ENCODE measurements at regions not wholly inside any gene's neighbourhood (a gene's known extent, or its start where the extent isn't known, plus 50 kb on each side); places are given as distances from the start of the nearest gene placed in this dataset.

DNA sequence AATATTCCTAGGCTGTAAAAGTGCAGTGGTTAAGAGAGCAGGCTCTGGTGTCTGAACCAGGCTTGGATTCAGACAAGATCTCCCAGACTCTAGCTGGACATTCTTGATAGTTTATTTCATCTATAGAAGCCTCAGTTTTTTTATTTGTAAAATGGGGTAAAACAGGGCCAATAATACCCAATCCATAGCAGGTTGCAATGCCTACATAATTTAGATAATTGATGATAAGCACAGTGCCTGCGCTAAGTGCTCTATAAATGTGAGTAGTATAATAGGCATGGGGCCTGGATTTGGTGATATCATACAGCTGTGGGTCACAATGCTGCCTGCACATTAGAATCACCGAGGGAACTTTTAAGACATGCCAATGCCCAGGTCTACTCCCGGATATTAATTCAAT, 603.5 kb downstream of the ISL1 start:
- Histone ChIP-seq H3K27ac (ENCODE audit: insufficient read depth, low read length, poor library complexity, severe bottlenecking) (no peak overlapping the region), H3K4me1 (ENCODE audit: control insufficient read depth, insufficient read depth, low read length, poor library complexity, severe bottlenecking) (no peaks in the 10 kb centered on the region), H3K36me3 (ENCODE audit: control insufficient read depth, insufficient read depth, low read length) (no peaks in the 10 kb centered on the region), H3K4me3 (ENCODE audit: low read depth, low read length) (no peak overlapping the region), H3K27me3 (ENCODE audit: control insufficient read depth, insufficient read depth, low read length) (no peaks in the 10 kb centered on the region), H3K9me3 (ENCODE audit: control insufficient read depth in 2 of 2, low read length in 2 of 2) (no peaks in the 10 kb centered on the region)
- Mint-ChIP-seq H3K4me3 (no peak overlapping the region), H3K36me3 (no peaks in the 10 kb centered on the region), H3K4me1 (no peaks in the 10 kb centered on the region), H3K27ac (no peak overlapping the region), H3K27me3 (peaks cover 4% of the 10 kb centered on the region), H3K9me3 (peaks cover 0 to 23% (median 3%) of the 10 kb centered on the region in 7 donors)
- DNase-seq: no peak
- no peak for ATAC-seq (ENCODE audit: low read depth in 2 of 2)

DNA sequence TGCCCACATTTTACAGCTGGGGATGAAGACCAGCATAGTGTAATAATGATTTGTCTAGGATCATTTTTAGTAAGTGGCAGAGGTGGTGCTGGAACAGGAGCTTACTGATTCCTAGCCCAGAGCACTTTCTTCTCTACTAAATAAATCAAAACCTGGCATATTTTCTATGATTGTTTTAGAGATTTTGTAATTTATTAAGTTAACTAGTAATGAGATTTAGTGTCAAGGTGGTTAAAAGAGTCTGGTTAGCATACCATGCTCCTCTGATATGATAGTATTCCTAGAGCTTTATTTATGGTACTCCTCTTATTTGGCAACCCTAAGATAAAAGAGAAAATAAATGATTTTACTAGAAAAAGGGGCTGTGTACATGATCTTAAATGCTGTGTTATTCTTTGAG, 604.0 kb downstream of the ISL1 start:
- Mint-ChIP-seq H3K27ac (no peak overlapping the region), H3K4me1 (no peaks in the 10 kb centered on the region), H3K36me3 (no peaks in the 10 kb centered on the region), H3K27me3 (peaks cover under 1% of the 10 kb centered on the region), H3K9me3 (peaks cover 0 to 23% (median 3%) of the 10 kb centered on the region in 7 donors), H3K4me3 (no peak overlapping the region)
- Histone ChIP-seq H3K4me3 (ENCODE audit: low read depth, low read length) (no peak overlapping the region), H3K27me3 (ENCODE audit: control insufficient read depth, insufficient read depth, low read length) (no peaks in the 10 kb centered on the region), H3K9me3 (ENCODE audit: control insufficient read depth in 2 of 2, low read length in 2 of 2) (no peaks in the 10 kb centered on the region), H3K27ac (ENCODE audit: insufficient read depth, low read length, poor library complexity, severe bottlenecking) (no peak overlapping the region), H3K4me1 (ENCODE audit: control insufficient read depth, insufficient read depth, low read length, poor library complexity, severe bottlenecking) (no peaks in the 10 kb centered on the region), H3K36me3 (ENCODE audit: control insufficient read depth, insufficient read depth, low read length) (no peaks in the 10 kb centered on the region)
- DNase-seq: no peak
- ATAC-seq (ENCODE audit: low read depth in 2 of 2): no peak

DNA sequence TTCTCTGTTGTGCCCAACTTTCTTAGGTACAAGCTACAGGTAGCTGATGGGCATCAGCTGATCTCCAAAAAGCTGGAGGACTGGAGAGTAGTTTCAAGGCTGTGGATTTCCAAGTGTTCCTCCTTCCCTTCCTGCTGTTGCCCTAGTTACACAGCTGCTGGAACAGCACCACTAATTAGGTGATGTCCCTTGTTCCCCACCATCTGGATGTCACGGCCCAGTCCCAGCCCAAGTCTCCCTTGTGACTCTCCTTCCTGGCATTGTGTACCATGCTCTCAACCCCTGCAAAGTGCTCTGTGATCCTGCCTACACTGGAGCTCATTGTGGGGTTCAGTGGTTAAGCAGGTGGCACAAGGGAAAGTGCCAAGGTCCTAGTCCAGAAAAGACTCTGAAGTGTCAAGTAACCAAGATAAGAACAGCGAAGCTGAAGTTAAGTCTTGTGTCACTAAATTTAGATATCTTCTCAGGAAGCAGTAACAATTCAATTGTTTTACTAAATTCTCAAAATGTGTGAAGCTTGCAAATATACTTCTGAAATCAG, 604.5 kb downstream of the ISL1 start:
- no peaks in the 10 kb centered on the region for H3K27me3 Mint-ChIP-seq
- no peak overlapping the region for H3K27ac Mint-ChIP-seq
- DNase-seq: no peak
- ATAC-seq (ENCODE audit: low read depth in 2 of 2): no peak
- Histone ChIP-seq H3K4me3 (ENCODE audit: low read depth, low read length) (no peak overlapping the region), H3K27ac (ENCODE audit: insufficient read depth, low read length, poor library complexity, severe bottlenecking) (no peak overlapping the region), H3K36me3 (ENCODE audit: control insufficient read depth, insufficient read depth, low read length) (no peaks in the 10 kb centered on the region), H3K9me3 (ENCODE audit: control insufficient read depth in 2 of 2, low read length in 2 of 2) (no peaks in the 10 kb centered on the region), H3K27me3 (ENCODE audit: control insufficient read depth, insufficient read depth, low read length) (no peaks in the 10 kb centered on the region), H3K4me1 (ENCODE audit: control insufficient read depth, insufficient read depth, low read length, poor library complexity, severe bottlenecking) (no peaks in the 10 kb centered on the region)
- no peak overlapping the region for H3K4me3 Mint-ChIP-seq
- H3K9me3 Mint-ChIP-seq: peaks cover 1 to 25% (median 3%) of the 10 kb centered on the region in 7 donors
- no peaks in the 10 kb centered on the region for H3K4me1 Mint-ChIP-seq
- no peaks in the 10 kb centered on the region for H3K36me3 Mint-ChIP-seq

DNA sequence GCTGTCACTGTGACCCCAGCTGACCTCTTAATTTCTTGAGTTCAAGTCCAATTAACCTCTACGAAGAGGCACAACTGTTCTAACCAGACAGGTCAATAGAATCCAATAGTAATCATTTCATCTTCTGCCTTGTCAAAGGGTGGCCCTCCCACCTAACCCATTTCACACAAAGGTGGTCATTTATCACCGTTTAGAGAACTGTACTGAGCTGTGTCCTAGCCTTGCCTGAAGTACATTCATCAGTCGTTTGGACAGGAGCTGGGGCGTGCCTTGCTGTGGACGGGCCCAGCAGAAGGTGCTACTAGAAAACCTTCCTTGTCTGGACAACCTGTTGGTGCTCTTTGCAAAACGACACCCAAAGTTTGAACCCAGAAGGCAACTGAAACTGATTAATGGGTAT, 605.4 kb downstream of the ISL1 start:
- no peak overlapping the region for H3K4me3 ChIP-seq (ENCODE audit: low read depth, low read length)
- Mint-ChIP-seq H3K36me3 (no peaks in the 10 kb centered on the region), H3K4me1 (no peaks in the 10 kb centered on the region), H3K27me3 (no peaks in the 10 kb centered on the region), H3K9me3 (peaks cover 1 to 26% (median 4%) of the 10 kb centered on the region in 7 donors), H3K4me3 (no peak overlapping the region), H3K27ac (no peak overlapping the region)
- no peak for ATAC-seq (ENCODE audit: low read depth in 2 of 2)
- H3K36me3 ChIP-seq (ENCODE audit: control insufficient read depth, insufficient read depth, low read length): no peaks in the 10 kb centered on the region
- H3K9me3 ChIP-seq (ENCODE audit: control insufficient read depth in 2 of 2, low read length in 2 of 2): no peaks in the 10 kb centered on the region
- DNase-seq: no peak
- H3K27me3 ChIP-seq (ENCODE audit: control insufficient read depth, insufficient read depth, low read length): no peaks in the 10 kb centered on the region
- H3K4me1 ChIP-seq (ENCODE audit: control insufficient read depth, insufficient read depth, low read length, poor library complexity, severe bottlenecking): no peaks in the 10 kb centered on the region
- no peak overlapping the region for H3K27ac ChIP-seq (ENCODE audit: insufficient read depth, low read length, poor library complexity, severe bottlenecking)

DNA sequence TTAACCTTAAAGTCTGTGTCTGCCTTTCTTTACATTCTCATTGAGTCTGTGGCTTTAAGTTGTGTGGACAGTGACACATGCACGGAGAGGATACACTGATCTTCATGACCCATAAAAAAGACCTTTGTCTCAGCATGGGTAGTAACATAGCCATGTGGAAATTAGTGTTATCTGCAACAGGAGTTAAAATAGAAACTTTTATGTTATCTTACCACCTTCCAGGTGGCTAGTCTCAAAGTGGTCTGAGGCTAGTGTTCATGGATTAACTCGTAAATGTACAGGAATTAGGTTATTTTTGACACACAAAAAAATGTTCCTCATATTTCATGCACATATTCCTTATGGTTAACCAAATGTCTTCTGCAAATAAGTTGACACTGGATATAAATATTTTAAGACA, 607.0 kb downstream of the ISL1 start:
- Mint-ChIP-seq H3K36me3 (no peaks in the 10 kb centered on the region), H3K9me3 (peaks cover 0 to 32% (median 4%) of the 10 kb centered on the region in 7 donors), H3K4me1 (no peaks in the 10 kb centered on the region), H3K27me3 (no peaks in the 10 kb centered on the region), H3K4me3 (no peak overlapping the region), H3K27ac (no peak overlapping the region)
- no peaks in the 10 kb centered on the region for H3K4me1 ChIP-seq (ENCODE audit: control insufficient read depth, insufficient read depth, low read length, poor library complexity, severe bottlenecking)
- no peaks in the 10 kb centered on the region for H3K9me3 ChIP-seq (ENCODE audit: control insufficient read depth in 2 of 2, low read length in 2 of 2)
- no peaks in the 10 kb centered on the region for H3K36me3 ChIP-seq (ENCODE audit: control insufficient read depth, insufficient read depth, low read length)
- H3K4me3 ChIP-seq (ENCODE audit: low read depth, low read length): no peak overlapping the region
- DNase-seq (no peak), ATAC-seq (ENCODE audit: low read depth in 2 of 2) (no peak)
- H3K27me3 ChIP-seq (ENCODE audit: control insufficient read depth, insufficient read depth, low read length): no peaks in the 10 kb centered on the region
- no peak overlapping the region for H3K27ac ChIP-seq (ENCODE audit: insufficient read depth, low read length, poor library complexity, severe bottlenecking)

DNA sequence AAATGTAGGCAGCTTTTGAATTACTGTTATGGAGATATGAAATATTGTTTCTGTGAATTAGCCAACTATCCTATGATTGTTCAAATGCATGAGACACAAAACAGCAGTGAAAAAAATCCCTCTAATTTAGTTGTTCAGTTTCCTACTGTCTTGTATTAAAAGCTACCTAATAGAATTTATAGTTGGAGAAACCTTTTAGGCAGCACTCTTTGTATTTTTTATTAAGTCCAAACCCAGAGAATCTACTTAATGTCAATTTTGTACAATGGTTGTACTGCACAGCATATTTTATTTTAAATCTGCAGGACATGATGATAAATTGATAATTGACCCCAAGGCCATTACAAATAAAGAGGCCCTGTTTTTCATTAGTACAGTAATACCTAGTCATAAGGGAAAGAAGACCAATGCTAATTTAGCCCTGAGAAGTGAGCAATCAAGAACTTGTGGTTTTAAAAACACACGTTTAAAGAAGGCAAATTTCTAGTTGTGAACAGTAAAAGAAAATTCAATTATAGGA, 607.5 kb downstream of the ISL1 start:
- no peaks in the 10 kb centered on the region for H3K4me1 ChIP-seq (ENCODE audit: control insufficient read depth, insufficient read depth, low read length, poor library complexity, severe bottlenecking)
- no peak overlapping the region for H3K27ac ChIP-seq (ENCODE audit: insufficient read depth, low read length, poor library complexity, severe bottlenecking)
- H3K4me3 ChIP-seq (ENCODE audit: low read depth, low read length): no peak overlapping the region
- Mint-ChIP-seq H3K36me3 (no peaks in the 10 kb centered on the region), H3K9me3 (peaks cover under 1 to 34% (median 4%) of the 10 kb centered on the region in 7 donors), H3K27me3 (no peaks in the 10 kb centered on the region), H3K27ac (no peak overlapping the region), H3K4me1 (no peaks in the 10 kb centered on the region), H3K4me3 (no peak overlapping the region)
- H3K27me3 ChIP-seq (ENCODE audit: control insufficient read depth, insufficient read depth, low read length): no peaks in the 10 kb centered on the region
- no peaks in the 10 kb centered on the region for H3K36me3 ChIP-seq (ENCODE audit: control insufficient read depth, insufficient read depth, low read length)
- ATAC-seq (ENCODE audit: low read depth in 2 of 2) (no peak), DNase-seq (no peak)
- H3K9me3 ChIP-seq (ENCODE audit: control insufficient read depth in 2 of 2, low read length in 2 of 2): no peaks in the 10 kb centered on the region

DNA sequence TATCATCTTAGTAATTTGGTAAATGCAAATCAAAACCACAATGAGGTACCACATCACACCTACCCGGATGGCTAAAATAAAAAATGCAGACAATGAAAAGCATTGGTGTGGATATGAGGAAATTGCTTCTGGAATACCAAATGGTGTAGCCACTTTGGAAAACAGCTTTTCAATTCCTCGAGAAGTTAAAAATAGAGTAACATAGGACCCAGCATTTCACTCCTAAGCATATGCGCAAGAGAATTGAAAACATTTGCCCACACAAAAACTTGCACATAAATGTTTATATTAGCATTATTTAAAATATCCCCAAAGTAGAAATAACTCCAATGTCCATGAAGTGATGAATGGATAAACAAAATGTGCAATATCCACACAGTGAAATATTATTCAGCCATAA, 608.7 kb downstream of the ISL1 start:
- Mint-ChIP-seq H3K27me3 (no peaks in the 10 kb centered on the region), H3K36me3 (no peaks in the 10 kb centered on the region), H3K9me3 (peaks cover 3 to 37% (median 5%) of the 10 kb centered on the region in 7 donors), H3K27ac (no peak overlapping the region), H3K4me1 (no peaks in the 10 kb centered on the region), H3K4me3 (no peak overlapping the region)
- H3K9me3 ChIP-seq (ENCODE audit: control insufficient read depth in 2 of 2, low read length in 2 of 2): no peaks in the 10 kb centered on the region
- H3K4me3 ChIP-seq (ENCODE audit: low read depth, low read length): no peak overlapping the region
- H3K4me1 ChIP-seq (ENCODE audit: control insufficient read depth, insufficient read depth, low read length, poor library complexity, severe bottlenecking): no peaks in the 10 kb centered on the region
- DNase-seq: no peak
- ATAC-seq (ENCODE audit: low read depth in 2 of 2): no peak
- no peaks in the 10 kb centered on the region for H3K27me3 ChIP-seq (ENCODE audit: control insufficient read depth, insufficient read depth, low read length)
- H3K27ac ChIP-seq (ENCODE audit: insufficient read depth, low read length, poor library complexity, severe bottlenecking): no peak overlapping the region
- no peaks in the 10 kb centered on the region for H3K36me3 ChIP-seq (ENCODE audit: control insufficient read depth, insufficient read depth, low read length)

DNA sequence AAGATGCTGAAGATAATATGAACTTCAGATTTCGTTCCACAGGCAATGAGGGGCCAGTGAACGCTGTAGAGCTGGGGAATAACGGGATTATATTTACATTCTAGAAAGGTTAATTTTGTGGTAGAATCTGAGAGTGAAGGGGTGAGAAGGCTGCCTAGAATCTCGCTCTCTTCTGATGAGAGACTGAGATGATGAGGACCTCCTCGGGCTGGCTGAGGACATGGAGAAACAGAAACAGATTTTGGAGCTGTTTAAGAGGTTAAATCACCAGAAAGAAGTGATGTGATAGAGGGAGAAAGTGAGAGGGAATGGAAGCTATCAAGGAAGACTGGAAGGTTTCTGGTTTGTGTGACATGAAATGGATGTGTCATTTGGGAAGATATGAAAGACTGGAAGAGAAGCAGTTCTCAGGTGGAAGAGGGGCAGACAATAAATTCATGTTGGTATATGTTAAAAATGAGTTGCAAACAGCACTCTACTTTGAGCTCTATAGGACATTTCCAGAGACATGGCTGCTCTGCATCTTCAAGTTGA, 612.6 kb downstream of the ISL1 start:
- Mint-ChIP-seq H3K27me3 (no peaks in the 10 kb centered on the region), H3K4me1 (no peaks in the 10 kb centered on the region), H3K9me3 (peaks cover 0 to 29% (median 6%) of the 10 kb centered on the region in 7 donors), H3K36me3 (no peaks in the 10 kb centered on the region), H3K4me3 (no peak overlapping the region), H3K27ac (no peak overlapping the region)
- no peaks in the 10 kb centered on the region for H3K4me1 ChIP-seq (ENCODE audit: control insufficient read depth, insufficient read depth, low read length, poor library complexity, severe bottlenecking)
- H3K27me3 ChIP-seq (ENCODE audit: control insufficient read depth, insufficient read depth, low read length): no peaks in the 10 kb centered on the region
- ATAC-seq (ENCODE audit: low read depth in 2 of 2) (no peak), DNase-seq (no peak)
- H3K36me3 ChIP-seq (ENCODE audit: control insufficient read depth, insufficient read depth, low read length): no peaks in the 10 kb centered on the region
- H3K9me3 ChIP-seq (ENCODE audit: control insufficient read depth in 2 of 2, low read length in 2 of 2): no peaks in the 10 kb centered on the region
- H3K4me3 ChIP-seq (ENCODE audit: low read depth, low read length): no peak overlapping the region
- H3K27ac ChIP-seq (ENCODE audit: insufficient read depth, low read length, poor library complexity, severe bottlenecking): no peak overlapping the region

All from CD4-positive, CD25-positive, alpha-beta regulatory T cell (primary cell).